SK-N-DZ (cell line): ENCODE measurements at regions not wholly inside any gene's neighbourhood (a gene's known extent, or its start where the extent isn't known, plus 50 kb on each side); places are given as distances from the start of the nearest gene placed in this dataset.
A peak's percentile ranks its signal among the peaks of the same experiment; 100 is the strongest.
"Not testable (repeated sequence)": the region's sequence is repeated elsewhere in the genome, so short reads cannot be mapped to it uniquely, and the experiment has no call there.

ENCODE experiments used
- DNase-seq: peaks from one replicate; pipeline ENCODE4 v3.0.0-alpha.2; 2015; ENCODE audit warnings: low spot score

DNA sequence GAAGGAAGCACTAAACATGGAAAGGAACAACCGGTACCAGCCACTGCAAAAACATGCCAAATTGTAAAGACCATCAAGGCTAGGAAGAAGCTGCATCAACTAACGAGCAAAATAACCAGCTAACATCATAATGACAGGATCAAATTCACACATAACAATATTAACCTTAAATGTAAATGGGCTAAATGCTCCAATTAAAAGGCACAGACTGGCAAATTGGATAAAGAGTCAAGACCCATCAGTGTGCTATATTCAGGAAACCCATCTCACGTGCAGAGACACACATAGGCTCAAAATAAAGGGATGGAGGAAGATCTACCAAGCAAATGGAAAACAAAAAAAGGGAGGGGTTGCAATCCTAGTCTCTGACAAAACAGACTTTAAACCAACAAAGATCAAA, 126.3 kb upstream of the CAV2 start:
- DNase-seq = not testable (repeated sequence)

DNA sequence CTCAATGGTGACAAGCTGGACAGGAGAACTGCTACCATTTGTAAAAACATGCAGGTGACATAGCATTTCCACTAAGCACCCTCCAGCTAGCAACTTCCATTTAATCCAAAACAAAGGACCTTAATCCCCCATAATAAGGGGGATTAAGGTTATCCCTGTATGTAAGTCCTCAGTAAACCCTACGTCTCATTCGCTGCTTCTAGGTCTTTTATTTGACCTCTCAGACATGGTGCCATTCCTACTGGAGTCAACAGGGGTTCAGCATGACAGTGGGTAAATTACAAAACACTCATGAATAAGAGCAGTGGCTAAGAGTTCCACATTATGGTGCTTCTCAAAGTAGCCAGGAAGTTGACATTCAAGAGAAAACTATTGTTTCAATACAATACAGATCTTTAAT, 121.8 kb upstream of the CAV2 start:
- no peak for DNase-seq

DNA sequence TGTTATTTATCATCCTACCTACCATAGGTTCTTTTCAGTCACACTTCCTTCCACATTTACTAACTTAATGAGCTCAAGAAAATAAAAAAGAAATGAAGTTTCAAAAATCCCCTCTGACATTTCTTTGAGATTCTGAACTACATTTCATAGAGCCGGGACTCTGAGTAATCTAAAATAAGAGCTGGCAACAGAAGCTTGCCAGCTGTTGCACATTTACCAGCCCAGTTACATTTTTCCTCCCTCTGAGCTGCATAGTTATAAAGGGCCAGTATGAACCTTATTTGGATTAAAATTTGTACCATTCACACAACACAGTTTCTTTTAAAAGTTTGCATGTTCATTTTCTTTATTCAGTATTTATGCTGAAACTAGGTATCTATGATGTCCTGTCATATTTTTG, 119.5 kb upstream of the CAV2 start:
- no peak for DNase-seq

DNA sequence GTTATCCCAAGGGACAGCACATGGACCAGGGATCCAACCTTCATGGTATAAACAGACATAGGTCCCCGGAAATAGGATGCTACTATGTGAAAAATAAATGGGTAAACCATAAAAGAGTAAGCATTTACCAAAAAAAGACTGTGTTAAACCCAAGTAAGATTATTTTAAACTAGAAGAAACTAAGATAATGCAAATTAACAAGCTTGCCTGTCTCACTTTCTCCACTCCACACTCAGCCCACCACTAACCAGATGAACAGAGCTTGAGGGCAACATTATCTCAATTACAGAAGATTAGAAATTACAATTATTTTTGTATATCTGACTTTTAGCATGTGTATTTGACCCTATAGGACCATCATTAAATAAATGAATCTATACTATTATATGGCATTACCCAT, 117.2 kb upstream of the CAV2 start:
- no peak for DNase-seq

DNA sequence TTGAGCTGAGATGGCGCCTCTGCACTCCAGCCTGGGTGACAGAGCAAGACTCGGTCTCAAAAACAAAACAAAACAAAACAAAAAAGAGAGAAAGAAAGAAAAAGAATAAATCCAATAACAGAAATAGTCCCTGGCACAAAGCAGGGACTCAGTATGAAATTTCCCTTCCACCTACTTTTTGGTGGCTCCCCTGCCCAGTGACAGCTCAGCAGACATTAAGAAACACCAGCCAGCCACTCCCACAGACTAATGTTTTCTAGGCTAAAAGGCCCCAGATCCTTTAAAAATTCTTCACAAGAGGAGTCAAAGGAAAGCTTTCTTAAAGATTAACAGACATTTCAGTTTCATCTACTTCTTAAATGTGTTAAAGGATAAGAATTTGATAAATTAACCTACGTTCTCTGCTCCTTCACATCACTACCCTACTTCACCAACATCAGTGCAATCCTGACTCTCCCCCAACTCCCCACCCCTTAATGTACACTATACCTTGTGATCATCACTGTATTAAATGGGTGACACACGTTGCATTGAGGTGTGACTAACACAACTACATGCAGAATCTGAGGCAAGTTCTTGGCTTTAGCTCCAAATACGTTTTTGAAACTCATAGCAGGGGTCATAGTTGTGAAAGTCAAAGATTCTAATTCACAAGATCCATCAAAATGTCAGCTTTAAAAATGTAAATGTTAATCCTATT, 114.5 kb upstream of the CAV2 start:
- DNase-seq = no peak

DNA sequence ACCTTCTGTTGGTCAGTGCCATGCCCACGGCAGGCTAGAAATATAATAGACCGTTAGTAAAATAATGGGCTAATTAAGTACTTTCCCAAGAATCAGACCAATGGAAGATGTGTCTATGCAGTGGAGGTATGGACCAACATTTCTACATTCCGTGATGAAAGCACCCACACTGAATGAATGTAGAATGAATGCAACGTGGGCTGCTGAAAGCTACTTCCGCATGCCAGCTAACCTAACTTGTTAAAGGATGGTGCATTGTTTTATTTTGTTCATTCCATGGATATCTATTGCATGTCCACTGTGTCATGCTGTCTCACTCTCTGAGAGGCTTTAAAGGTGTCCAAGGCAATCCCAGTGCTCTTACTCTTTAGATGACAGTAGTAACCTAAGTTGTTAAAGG, 112.9 kb upstream of the CAV2 start:
- no peak for DNase-seq

DNA sequence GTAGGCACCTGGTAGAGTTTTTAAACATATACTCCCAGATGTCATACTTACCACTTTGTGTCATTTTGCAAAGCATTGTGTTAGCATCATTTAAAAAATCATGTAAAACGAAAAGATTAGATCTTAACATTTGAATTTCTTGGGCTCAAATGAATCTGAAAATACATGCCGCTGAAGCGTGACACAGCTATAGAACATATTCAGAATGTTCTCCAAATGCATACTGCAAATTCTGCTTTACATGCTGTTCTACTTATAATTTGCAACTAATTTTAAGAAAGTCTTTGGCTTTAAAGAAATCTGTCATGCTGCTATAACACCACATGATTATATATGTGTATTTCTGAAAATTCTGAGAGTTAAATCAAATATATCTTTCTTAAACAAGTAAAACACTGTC, 109.2 kb upstream of the CAV2 start:
- DNase-seq = no peak

DNA sequence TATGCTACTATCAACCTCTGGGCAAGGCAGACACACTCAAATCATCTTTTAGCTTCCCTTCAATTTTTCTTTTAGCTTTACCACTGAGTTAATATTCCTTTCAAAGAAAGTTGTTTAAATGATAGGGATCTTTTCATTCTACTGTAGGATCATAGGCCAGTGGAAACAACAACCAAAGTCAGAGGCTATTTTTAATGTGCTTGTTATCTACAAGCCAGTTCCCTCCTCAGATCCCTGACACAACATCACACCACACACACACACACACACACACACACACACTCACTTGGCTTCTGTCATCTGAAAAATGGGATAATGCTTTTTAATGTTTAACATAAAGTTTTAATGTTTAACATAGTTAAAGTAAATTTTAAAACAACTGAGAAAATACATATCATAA, 106.7 kb upstream of the CAV2 start:
- no peak for DNase-seq

DNA sequence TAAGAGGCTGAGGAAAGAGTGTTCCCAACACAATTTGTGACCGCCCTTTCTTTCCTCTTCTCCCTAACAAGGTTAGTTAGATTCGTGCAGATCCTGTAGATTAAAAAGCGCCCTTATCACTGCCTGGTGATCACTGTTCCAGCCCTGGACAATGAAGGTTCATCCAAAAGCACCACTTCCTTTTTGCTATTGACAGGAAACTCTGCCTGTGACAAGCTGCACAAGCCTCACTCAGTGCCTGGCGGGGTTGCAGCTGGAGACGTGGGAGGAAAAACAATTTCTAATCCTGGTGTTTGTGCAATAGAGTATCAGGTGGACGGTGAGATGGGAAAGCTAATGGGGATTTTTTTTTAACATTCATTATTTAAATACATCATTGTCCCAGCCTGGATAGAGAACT, 105.9 kb upstream of the CAV2 start:
- DNase-seq = peak; percentile 2

DNA sequence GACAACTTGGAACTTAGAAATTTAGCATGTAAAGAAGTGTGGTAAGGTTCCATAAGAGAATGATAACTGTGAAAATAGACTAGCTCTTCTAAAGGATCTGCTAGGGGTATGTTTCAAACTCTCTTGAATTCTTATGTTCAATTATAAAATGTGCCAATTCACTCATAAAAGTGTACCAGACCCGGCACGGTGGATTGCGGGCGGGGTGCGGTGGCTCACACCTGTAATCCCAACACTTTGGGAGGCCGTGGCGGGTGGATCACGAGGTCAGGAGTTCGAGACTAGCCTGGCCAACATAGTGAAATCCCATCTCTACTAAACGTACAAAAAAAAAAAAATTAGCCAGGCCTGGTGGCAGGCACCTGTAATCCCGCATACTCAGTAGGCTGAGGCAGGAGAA, 105.4 kb upstream of the CAV2 start:
- DNase-seq = no peak

DNA sequence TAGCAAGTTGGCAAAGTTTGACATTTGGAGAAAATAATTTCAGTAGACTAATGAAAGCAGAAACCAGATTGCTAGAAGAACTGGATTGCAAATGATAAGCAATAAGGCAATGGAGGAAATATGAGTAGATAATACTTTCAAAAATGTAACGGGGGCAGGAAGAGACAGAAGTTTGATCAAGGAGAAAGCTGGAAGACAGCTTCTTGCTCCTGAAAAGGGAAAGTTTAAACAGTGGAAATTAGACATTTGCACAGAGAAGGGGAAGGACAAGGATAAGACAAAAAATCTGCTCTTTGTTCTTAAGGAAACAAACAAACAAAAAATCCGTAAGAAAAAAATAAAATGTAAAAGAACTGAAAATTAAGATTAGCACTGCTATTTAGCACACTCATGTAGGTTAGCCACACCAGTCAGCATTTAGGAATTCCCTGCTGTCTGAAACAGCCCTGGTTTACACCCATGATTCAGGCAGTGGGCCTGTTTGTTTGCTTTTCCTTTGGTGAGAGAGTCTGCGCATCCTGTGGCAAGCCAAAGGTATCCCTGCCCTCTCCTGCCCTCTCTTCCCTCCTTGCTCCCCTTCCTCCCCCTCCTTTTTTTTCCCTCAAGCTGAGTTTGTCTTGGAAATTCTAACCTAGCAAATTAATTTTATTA, 104.3 kb upstream of the CAV2 start:
- no peak for DNase-seq

DNA sequence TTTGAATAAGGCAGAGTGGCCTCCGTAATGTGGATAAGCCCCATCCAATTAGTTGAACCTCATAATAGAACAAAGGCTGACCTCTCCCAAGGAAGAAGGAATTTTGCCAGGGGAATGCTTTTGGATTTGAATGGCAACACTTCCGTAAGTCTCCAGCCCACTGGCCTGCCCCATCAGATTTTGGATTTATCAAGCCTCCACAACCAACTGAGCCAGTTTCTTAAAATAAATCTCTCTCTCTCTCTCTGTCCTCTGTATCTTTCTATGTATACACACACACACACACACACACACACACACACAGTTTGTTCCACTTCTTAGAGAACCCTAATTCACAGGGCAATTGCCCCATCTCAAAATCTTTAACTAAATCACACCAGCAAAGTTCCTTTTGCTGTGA, 100.9 kb upstream of the CAV2 start:
- DNase-seq = no peak

DNA sequence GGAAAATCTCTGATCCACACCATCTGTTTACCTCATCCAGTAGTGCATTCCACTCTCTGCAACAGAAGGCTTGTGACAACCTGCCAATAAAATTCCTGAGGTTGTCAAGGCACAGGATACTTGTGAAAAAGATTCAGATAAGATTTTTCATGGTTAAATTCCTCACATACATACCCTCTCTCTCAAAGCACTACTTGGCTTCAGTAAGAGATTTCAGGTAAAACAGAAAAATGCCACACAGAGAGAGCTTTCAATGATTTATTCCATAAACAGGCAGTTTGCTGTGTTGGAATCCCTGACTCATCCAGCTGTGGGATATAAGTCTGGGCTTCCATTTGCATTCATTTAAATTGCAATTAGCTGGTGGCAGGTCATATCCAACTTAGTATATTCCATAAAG, 99.7 kb upstream of the CAV2 start:
- DNase-seq = no peak

DNA sequence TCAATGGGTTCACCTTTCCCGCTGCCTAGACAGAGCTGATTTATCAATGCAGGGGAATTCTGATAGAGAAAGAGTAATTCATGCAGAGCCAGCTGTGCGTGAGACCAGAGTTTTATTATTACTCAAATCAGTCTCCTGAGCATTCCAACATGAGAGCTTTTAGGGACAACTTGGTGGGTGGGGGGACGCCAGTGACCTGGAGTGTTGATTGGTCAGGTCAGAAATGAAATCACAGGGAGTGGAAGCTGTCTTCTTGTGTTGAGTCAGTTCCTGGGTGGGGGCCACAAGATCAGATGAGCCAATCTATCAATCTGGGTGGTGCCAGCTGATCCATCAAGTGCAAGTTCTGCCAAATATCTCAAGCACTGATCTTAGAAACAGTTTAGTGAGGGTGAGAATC, 99.0 kb upstream of the CAV2 start:
- no peak for DNase-seq

DNA sequence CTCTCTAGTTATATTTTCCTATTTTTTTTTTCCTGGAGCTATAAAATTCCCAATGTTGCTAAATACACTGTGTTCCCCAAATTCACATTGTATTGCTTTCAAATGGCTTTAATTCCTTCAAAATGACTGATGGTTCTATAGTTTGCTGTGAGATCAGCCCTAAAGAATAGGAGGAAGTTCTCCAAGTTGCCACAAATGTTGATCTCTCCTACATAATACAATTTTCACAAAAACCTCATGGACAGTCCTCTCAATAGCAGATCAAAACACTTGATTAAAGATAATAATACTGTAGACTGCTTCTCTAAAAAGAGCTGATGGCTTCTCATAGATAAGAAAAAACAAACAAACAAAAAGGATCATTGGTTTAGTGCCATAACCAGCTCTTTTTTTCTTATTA, 97.8 kb upstream of the CAV2 start:
- no peak for DNase-seq

DNA sequence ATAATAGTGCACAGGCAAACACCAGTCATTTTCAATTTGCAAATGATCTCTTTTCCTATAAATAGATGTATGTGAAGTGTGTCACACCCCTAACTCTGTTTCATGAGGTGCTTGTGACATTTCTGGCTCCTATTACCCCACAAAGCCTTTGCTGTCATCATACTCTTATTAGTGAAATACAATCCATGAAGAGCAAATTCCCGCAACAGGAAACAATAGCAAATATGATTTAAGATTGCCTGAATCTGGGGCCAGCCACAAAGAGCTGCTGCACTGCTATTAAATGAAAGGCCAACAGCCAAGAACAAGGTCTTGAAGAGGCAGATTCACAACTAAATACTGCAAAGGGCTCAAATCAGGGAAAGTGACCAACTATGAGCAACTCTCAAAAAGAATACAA, 96.3 kb upstream of the CAV2 start:
- DNase-seq = no peak

DNA sequence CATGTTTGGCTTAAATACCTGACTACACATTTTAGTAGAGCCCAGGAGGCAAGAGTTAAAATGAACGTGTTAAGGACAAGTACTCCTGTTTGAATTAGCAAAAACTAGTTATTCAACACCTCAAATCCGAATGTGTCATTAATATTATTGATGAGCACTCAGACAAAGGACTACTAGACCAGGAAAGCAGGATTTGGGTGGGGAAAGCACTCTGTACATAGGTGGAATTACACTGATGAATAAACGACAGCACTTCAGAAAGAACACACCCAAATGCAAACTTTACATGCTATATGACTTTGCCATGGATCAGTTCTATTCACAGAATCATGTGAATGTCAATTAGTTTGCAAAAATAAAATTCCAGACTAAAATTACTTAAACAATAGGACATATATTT, 95.1 kb upstream of the CAV2 start:
- no peak for DNase-seq

DNA sequence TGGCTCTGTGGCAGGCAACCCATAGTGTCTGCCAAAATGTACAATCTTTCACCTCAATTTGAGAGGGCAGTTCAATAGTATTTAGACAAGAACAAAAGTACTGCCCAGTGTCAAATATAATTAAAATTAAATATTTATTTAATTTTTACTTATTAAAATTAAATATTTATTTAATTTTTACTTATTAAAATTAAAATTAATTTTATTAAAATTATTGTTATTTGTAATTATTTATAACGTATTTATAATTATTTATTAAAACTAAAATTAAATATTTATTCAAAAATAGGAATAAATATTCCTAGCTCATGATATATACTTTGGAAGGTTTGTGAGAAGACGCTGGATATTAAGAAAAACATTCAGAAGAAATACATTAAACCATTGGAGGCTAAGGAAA, 93.7 kb upstream of the CAV2 start:
- DNase-seq = no peak

DNA sequence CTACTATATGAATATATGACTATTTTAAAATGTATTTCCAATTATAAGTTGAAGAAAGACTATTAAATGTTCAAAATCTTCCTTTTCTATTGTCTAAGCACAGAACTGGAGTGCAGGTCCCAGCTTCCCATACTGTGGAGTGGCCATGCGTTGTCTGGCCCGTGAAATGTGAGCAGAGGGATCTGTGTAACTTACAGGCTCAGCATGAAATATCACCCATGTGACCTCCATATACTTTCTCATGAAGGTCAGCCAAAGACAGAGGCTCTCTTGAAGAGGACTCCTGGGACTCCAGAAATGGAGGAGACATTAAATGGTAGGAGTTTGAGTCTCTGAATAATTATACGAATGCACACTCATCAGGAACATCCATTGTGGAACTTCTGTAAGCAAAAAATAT, 92.4 kb upstream of the CAV2 start:
- DNase-seq = no peak

DNA sequence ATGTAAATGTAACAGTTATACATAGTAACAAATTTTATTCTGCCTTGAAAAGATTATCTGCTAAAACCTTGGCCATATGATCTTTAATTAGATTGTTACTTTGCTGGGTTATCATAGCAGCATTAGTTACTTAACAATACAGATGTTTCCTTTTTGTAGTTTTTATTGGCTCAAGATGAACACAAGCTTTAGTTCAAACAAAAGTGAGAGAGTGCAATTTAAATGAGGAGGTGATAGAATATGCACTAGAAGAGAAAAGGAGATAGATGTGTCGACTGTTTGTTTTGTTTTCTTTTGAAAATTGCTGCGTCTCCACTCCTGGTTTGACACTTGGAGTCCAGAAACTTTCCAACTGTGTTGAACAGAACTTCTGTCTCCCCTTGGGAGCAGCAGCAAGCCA, 91.4 kb upstream of the CAV2 start:
- DNase-seq = no peak

DNA sequence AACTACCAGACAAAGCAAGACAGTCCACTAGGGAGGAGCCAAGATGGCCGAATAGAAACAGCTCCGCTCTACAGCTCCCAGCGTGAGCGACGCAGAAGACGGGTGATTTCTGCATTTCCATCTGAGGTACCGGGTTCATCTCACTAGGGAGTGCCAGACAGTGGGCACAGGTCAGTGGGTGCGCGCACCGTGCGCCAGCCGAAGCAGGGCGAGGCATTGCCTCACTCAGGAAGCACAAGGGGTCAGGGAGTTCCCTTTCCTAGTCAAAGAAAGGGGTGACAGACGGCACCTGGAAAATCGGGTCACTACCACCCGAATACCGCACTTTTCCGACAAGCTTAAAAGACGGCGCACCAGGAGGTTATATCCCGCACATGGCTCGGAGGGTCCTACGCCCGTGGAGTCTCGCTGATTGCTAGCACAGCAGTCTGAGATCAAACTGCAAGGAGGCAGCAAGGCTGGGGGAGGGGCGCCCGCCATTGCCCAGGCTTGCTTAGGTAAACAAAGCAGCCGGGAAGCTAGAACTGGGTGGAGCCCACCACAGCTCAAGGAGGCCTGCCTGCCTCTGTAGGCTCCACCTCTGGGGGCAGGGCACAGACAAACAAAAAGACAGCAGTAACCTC, 90.6 kb upstream of the CAV2 start:
- not testable (repeated sequence) for DNase-seq

DNA sequence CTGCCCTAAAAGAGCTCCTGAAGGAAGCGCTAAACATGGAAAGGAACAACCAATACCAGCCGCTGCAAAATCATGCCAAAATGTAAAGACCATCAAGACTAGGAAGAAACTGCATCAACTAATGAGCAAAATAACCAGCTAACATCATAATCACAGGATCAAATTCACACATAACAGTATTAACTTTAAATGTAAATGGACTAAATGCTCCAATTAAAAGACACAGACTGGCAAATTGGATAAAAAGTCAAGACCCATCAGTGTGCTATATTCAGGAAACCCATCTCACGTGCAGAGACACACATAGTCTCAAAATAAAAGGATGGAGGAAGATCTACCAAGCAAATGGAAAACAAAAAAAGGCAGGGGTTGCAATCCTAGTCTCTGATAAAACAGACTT, 88.8 kb upstream of the CAV2 start:
- not testable (repeated sequence) for DNase-seq

DNA sequence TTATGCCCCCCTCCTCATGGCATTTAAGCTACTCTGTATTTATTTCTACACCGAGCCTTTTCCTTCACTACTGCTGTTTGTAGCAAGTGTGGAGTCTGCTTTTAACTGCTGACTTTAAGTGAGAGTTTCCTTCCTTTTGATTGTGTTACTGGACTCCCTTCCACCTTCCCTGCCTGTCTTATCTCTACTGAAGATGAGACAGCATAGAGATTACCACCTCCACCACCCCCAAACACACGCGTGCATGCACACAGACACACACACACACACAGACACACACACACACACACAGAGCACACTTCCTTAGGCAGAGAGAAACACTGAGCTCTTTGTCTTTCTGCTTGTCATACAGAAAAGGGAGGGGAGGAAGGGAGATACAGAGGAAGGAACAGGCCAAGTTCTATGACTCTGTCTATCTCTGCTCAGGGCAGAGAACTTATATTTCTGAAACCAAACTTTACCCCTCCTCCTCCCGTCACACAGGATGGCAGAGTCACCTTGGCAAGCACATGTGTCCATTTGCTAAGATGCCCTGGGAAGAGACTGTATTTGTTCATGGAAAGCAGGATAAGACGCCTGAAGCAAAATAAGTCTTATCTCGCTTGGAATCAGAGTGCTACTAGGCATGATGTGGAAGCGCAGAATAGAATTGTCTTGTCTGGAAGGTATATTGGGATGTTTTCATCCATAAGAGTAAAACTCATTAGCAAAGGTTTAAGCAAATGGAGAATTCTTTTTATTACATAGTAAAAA, 81.8 kb upstream of the CAV2 start:
- no peak for DNase-seq
